MG63 (cell line): ENCODE measurements at regions not wholly inside any gene's neighbourhood (a gene's known extent, or its start where the extent isn't known, plus 50 kb on each side); places are given as distances from the start of the nearest gene placed in this dataset.
A peak's percentile ranks its signal among the peaks of the same experiment; 100 is the strongest.
"Not testable (repeated sequence)": the region's sequence is repeated elsewhere in the genome, so short reads cannot be mapped to it uniquely, and the experiment has no call there.

Source experiments
- DNase-seq: peaks from one replicate; pipeline ENCODE4 v3.0.0-alpha.2; 2020
- H3K27me3 ChIP-seq: fragments of 250-450 bp; sonication (Bioruptor Pico); 2 replicates; pipeline ENCODE4 v1.5.1; 2020; ENCODE audit warnings: mild to moderate bottlenecking, moderate library complexity
- H3K36me3 ChIP-seq: fragments of 250-450 bp; sonication (Bioruptor Pico); 2 replicates; pipeline ENCODE4 v1.5.1; 2020; ENCODE audit warnings: mild to moderate bottlenecking, moderate library complexity
- H3K4me3 ChIP-seq: fragments of 250-450 bp; sonication (Bioruptor Pico); 2 replicates; pipeline ENCODE4 v1.5.1; 2020; ENCODE audit warnings: mild to moderate bottlenecking, moderate library complexity
- H3K9me3 ChIP-seq: fragments of 250-450 bp; sonication (Bioruptor Pico); 2 replicates; pipeline ENCODE4 v1.5.1; 2020; ENCODE audit warnings: mild to moderate bottlenecking, moderate library complexity

DNA sequence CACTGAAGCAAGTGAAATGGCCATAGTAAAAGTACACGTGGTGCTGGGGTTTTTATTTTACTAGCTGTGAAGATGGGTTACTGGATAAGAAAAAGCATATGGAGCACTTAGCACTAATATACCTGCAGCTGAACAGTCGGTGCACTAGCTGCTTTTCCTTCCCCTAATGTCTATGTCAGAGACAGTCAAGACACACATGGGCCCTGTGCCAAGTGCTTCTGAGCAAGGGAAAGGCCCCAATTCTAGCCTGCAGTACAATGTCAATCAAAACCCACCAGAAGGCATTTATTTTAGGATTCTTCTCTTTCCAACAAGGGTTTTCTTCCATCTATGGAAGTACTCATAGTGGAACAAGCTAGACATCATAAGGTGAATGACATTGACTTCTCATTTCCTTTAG lies 716.7 kb downstream of the CCSER2 start:
- H3K4me3 ChIP-seq, result no peak overlapping the region
- no peaks in the 10 kb centered on the region for H3K9me3 ChIP-seq
- H3K36me3 ChIP-seq, result no peaks in the 10 kb centered on the region
- peaks cover 2% of the 10 kb centered on the region; the same call in 1 of the 2 replicates for H3K27me3 ChIP-seq
- no peak for DNase-seq

- DNase-seq, result no peak
- Histone ChIP-seq H3K27me3 (peaks cover 2% of the 10 kb centered on the region; the same call in 1 of the 2 replicates), H3K4me3 (no peak overlapping the region), H3K9me3 (no peaks in the 10 kb centered on the region), H3K36me3 (no peaks in the 10 kb centered on the region)
Observed at GRCh38 chr10:85047170-85047834, 718.9 kb downstream of the CCSER2 start.

- Histone ChIP-seq H3K9me3 (no peaks in the 10 kb centered on the region), H3K4me3 (no peak overlapping the region), H3K27me3 (peaks cover 2% of the 10 kb centered on the region; the same call in 1 of the 2 replicates), H3K36me3 (no peaks in the 10 kb centered on the region)
- no peak for DNase-seq
Observed at GRCh38 chr10:85047979-85048378, 719.6 kb downstream of the CCSER2 start.

DNA sequence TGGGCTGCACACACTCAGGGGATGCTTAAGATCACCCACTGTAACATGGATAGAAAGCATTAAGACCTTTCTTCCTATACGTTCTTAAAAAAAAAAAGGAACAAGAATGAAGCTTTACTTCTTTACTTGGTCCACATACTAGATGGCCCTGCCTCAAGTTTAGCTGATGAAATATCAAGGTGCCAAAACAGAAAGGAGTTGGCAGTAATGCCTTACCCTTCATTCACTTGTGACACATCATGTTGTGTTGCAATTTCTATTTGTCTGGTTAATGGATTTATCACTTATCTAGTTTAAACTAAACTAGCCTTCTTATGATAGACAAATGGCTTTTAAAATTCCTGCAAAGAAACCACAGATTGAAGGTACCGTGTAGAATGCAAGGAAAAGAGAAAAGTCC lies 720.3 kb downstream of the CCSER2 start:
- Histone ChIP-seq H3K27me3 (peaks cover 2% of the 10 kb centered on the region; the same call in 1 of the 2 replicates), H3K4me3 (no peak overlapping the region), H3K36me3 (no peaks in the 10 kb centered on the region), H3K9me3 (no peaks in the 10 kb centered on the region)
- DNase-seq, result no peak

- DNase-seq, result no peak
- Histone ChIP-seq H3K4me3 (no peak overlapping the region), H3K9me3 (no peaks in the 10 kb centered on the region), H3K36me3 (no peaks in the 10 kb centered on the region), H3K27me3 (no peaks in the 10 kb centered on the region)
Observed at GRCh38 chr10:85060944-85061343, 732.6 kb downstream of the CCSER2 start.

GRCh38 chr10:85061401-85061800 lies 733.0 kb downstream of the CCSER2 start:
- no peak for DNase-seq
- H3K4me3 ChIP-seq, result no peak overlapping the region
- no peaks in the 10 kb centered on the region for H3K9me3 ChIP-seq
- no peaks in the 10 kb centered on the region for H3K27me3 ChIP-seq
- H3K36me3 ChIP-seq, result no peaks in the 10 kb centered on the region

- no peak overlapping the region for H3K4me3 ChIP-seq
- H3K27me3 ChIP-seq, result no peaks in the 10 kb centered on the region
- H3K36me3 ChIP-seq, result no peaks in the 10 kb centered on the region
- no peak for DNase-seq
- H3K9me3 ChIP-seq, result no peaks in the 10 kb centered on the region
Observed at GRCh38 chr10:85067955-85068354, 739.6 kb downstream of the CCSER2 start.

DNA sequence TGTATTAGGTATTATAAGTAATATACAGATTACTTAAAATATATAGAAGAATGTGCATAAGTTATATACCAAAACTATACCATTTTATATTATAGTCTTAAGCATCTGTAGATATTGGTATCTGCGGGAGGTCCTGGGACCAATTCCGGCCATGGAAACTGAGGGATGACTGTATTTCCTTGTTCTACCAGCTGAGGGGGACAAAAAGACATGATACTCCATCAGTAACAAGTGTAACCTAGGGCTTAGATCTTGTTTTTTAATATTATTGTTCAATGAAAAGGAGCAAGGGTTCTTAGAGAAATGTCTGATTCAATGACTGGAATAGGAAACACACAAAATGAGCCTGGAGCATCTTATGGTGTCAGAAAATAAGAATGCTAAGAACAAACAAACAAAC lies 752.5 kb downstream of the CCSER2 start:
- no peak for DNase-seq
- Histone ChIP-seq H3K9me3 (no peaks in the 10 kb centered on the region), H3K27me3 (no peaks in the 10 kb centered on the region), H3K4me3 (no peak overlapping the region), H3K36me3 (no peaks in the 10 kb centered on the region)

DNA sequence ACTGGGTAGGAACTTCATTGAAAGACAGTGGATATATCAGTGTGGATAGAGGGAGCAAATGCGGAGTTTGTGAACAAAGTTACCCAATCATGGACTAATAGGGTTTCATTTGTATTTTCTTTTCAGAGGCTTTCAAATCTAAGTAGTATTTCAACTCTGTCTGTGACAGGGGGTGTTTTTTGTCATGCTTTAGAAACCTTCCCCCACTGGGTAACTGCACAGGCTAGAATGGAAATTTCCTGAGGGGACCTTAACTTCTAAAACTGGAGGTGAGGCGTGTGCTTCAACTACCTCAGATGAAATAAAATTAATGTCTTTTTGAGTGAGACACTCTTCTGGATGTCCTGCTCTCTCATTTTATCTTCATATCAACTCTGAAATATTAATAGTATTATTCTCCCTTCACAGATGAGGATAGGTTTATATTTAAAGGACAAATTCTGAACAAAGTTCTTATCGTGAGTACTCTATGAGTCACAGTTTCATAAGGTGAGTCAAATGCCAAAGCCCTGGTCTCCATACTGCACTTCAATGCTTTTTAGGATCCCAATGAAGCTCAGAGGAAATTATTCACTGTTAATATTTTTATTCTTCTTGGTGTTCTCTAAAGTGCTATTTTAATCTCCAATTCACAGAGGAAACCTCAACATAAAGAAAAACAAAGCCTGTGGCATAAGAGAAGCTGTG lies 770.6 kb downstream of the CCSER2 start:
- Histone ChIP-seq H3K9me3 (no peaks in the 10 kb centered on the region), H3K27me3 (no peaks in the 10 kb centered on the region), H3K4me3 (no peak overlapping the region), H3K36me3 (no peaks in the 10 kb centered on the region)
- DNase-seq, result no peak

DNA sequence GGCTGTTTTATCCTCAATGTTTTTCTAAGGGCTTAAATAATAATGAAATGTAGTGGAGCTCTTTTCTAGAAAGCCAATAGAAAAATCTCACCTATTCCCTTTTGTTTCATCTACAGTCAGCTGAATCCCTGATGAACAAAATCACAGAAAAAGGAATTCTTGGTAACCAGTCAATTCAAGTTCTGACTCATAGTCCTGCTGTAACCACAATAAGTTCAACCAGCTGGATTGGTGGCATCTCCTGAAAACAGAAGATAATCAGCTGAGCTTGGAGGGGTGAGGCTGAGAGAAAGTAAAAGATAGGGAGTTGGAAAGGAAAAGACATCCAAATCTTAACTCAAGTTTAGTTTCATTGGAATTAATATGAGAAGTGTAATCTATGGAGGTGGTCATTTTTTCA lies 772.1 kb downstream of the CCSER2 start:
- Histone ChIP-seq H3K4me3 (no peak overlapping the region), H3K9me3 (no peaks in the 10 kb centered on the region), H3K36me3 (no peaks in the 10 kb centered on the region), H3K27me3 (no peaks in the 10 kb centered on the region)
- no peak for DNase-seq

DNA sequence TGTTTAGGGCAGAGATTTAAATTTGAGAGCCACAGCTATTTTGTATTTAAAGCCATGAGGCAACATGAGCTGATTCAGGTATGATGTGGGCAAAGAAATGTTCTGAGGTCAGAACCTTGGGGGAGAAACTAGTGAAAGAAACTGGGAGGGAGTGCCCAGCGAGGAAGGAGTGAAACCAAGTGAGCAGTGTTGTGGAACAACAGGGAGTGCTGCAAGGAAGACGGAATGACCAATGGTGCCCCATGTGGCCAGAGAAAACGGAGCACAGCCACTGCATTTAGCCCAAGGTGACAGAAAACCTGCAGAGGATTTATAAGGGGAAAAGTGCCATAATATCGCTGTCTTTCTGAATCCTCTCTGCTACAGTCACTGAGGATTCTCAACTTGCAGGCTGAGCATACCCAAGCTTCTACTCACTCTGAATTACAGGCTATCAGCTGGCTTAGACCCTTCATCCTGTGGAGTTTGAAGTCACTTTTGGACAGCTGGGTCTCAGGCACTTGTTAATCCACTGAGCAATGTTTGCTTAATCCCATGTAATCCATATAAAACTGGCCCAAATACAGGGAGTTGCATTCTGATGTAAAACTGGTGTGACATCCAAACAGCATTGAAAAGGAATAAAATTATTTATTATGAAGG lies 777.3 kb downstream of the CCSER2 start:
- Histone ChIP-seq H3K27me3 (no peaks in the 10 kb centered on the region), H3K4me3 (no peak overlapping the region), H3K36me3 (no peaks in the 10 kb centered on the region), H3K9me3 (no peaks in the 10 kb centered on the region)
- no peak for DNase-seq

GRCh38 chr10:85111271-85111670 lies 782.9 kb downstream of the CCSER2 start:
- no peak overlapping the region for H3K4me3 ChIP-seq
- no peaks in the 10 kb centered on the region for H3K9me3 ChIP-seq
- H3K36me3 ChIP-seq, result no peaks in the 10 kb centered on the region
- no peaks in the 10 kb centered on the region for H3K27me3 ChIP-seq
- no peak for DNase-seq

GRCh38 chr10:85124603-85125051 lies 796.2 kb downstream of the CCSER2 start:
- peak; percentile 57 for DNase-seq
- Histone ChIP-seq H3K36me3 (no peaks in the 10 kb centered on the region), H3K4me3 (no peak overlapping the region), H3K27me3 (no peaks in the 10 kb centered on the region), H3K9me3 (no peaks in the 10 kb centered on the region)

GRCh38 chr10:85137253-85137652 lies 808.9 kb downstream of the CCSER2 start:
- Histone ChIP-seq H3K27me3 (no peaks in the 10 kb centered on the region), H3K4me3 (no peak overlapping the region), H3K9me3 (no peaks in the 10 kb centered on the region), H3K36me3 (no peaks in the 10 kb centered on the region)
- no peak for DNase-seq

- no peak for DNase-seq
- no peaks in the 10 kb centered on the region for H3K36me3 ChIP-seq
- H3K9me3 ChIP-seq, result no peaks in the 10 kb centered on the region
- H3K4me3 ChIP-seq, result no peak overlapping the region
- H3K27me3 ChIP-seq, result no peaks in the 10 kb centered on the region
Observed at GRCh38 chr10:85138046-85138445, 809.7 kb downstream of the CCSER2 start.

GRCh38 chr10:85139124-85139523 lies 810.7 kb downstream of the CCSER2 start:
- no peaks in the 10 kb centered on the region for H3K27me3 ChIP-seq
- no peaks in the 10 kb centered on the region for H3K36me3 ChIP-seq
- no peak overlapping the region for H3K4me3 ChIP-seq
- no peaks in the 10 kb centered on the region for H3K9me3 ChIP-seq
- no peak for DNase-seq

DNA sequence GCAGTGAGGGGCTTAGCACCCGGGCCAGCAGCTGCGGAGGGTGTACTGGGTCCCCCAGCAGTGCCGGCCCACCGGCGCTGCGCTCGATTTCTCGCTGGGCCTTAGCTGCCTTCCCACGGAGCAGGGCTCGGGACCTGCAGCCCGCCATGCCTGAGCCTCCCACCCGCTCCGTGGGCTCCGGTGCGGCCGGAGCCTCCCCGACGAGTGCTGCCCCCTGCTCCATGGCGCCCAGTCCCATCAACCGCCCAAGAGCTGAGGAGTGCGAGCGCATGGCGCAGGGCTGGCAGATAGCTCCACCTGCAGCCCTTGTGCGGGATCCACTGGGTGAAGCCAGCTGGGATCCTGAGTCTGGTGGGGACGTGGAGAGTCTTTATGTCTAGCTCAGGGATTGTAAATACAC lies 813.1 kb downstream of the CCSER2 start:
- H3K4me3 ChIP-seq, H3K36me3 ChIP-seq, DNase-seq, H3K9me3 ChIP-seq, H3K27me3 ChIP-seq: not testable (repeated sequence)

DNA sequence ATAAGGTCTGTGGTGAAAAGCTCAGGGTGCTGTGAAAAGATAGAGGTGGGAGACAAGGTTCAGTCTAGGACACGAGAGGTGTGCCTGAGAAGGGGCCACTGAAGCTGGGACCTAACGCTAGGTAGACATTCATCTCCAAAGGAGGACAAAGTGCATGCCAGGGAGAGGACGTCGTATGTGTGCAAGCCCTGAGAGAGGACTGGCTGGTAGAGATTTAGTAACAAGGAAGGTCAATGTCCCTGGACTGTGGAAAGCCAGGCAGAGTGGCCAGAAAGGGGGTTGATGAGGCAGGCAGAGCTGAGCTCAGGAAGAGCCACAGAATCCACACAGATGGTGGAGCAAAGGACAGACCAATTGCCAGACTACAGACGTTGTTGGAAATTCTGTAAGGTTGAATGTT lies 817.6 kb downstream of the CCSER2 start:
- no peak for DNase-seq
- no peaks in the 10 kb centered on the region for H3K9me3 ChIP-seq
- H3K36me3 ChIP-seq, result no peaks in the 10 kb centered on the region
- no peak overlapping the region for H3K4me3 ChIP-seq
- no peaks in the 10 kb centered on the region for H3K27me3 ChIP-seq
